Tibial nerve (tissue), 4 donors: ENCODE measurements at regions not wholly inside any gene's neighbourhood (a gene's known extent, or its start where the extent isn't known, plus 50 kb on each side); places are given as distances from the start of the nearest gene placed in this dataset.

ENCODE experiments used
- DNase-seq, 2 donors: peaks; one replicate each; pipeline ENCODE4 v3.0.0-alpha.2; 2019; ENCODE audit warnings: low spot score in 2 of 2
- H3K27ac ChIP-seq, 4 donors: fragments of 200-600 bp; sonication (generic) in 3 of 4; one replicate each; pipeline ENCODE4 v1.5.1; 2017 to 2019; ENCODE audit warnings: mild to moderate bottlenecking in 1 of 4
- H3K27me3 ChIP-seq, 2 donors: fragments of 200-600 bp; sonication (generic) in 1 of 2; one replicate each; pipeline versions ENCODE4 v1.5.1 to v1.6.0; 2017 to 2019
- H3K36me3 ChIP-seq, 3 donors: fragments of 200-600 bp; sonication (generic); one replicate each; pipeline ENCODE4 v1.5.1; 2018 to 2019
- H3K4me1 ChIP-seq, 4 donors: fragments of 200-600 bp; sonication (generic) in 3 of 4; one replicate each; pipeline ENCODE4 v1.5.1; 2017 to 2019
- H3K4me3 ChIP-seq, 4 donors: fragments of 200-600 bp; sonication (generic) in 3 of 4; one replicate each; pipeline ENCODE4 v1.5.1; 2017 to 2019; ENCODE audit warnings: mild to moderate bottlenecking in 1 of 4, moderate library complexity in 1 of 4
- H3K9me3 ChIP-seq, 4 donors: fragments of 200-600 bp; sonication (generic) in 3 of 4; one replicate each; pipeline ENCODE4 v1.5.1; 2017 to 2019
- CTCF ChIP-seq, 5 experiments: fragments of 200-600 bp in 3 of 5; fragments of 450-650 bp in 2 of 5; sonication (generic) in 3 of 5; IDR thresholded peaks; one replicate each; pipeline ENCODE4 v1.5.1; 2016 to 2019; ENCODE audit warnings: antibody characterized with exemption in 5 of 5, mild to moderate bottlenecking in 3 of 5, moderate library complexity in 2 of 5
- EP300 ChIP-seq, 2 donors: sonication (generic); formaldehyde crosslinking; IDR thresholded peaks; one replicate each; pipeline ENCODE4 v1.6.1; 2017; ENCODE audit warnings: antibody characterized with exemption in 2 of 2, mild to moderate bottlenecking in 1 of 2
- POLR2A ChIP-seq, 2 donors: fragments of 450-650 bp; IDR thresholded peaks; one replicate each; pipeline ENCODE4 v1.6.1; 2017; ENCODE audit warnings: antibody characterized with exemption in 2 of 2, mild to moderate bottlenecking in 2 of 2, moderate library complexity in 2 of 2
- WGBS, 2 donors: methylation state at CpG; one replicate each; pipeline ENCODE4 v1.1.5; 2018; 5-methylcytosine and 5-hydroxymethylcytosine counted together

- TF ChIP-seq EP300 (IDR thresholded peaks at IDR 0.05) (no peak), POLR2A (IDR thresholded peaks at IDR 0.05) (no peak), CTCF (IDR thresholded peaks at IDR 0.05) (no peak)
- Histone ChIP-seq H3K9me3 (no peaks in the 10 kb centered on the region), H3K27ac (no peak overlapping the region), H3K36me3 (no peaks in the 10 kb centered on the region), H3K27me3 (peaks cover 0 to 41% of the 10 kb centered on the region in 2 donors), H3K4me1 (no peaks in the 10 kb centered on the region), H3K4me3 (no peak overlapping the region)
- 34 to 39% methylated on average over 23 to 29 of the region's 30 CpGs for WGBS, 2 donors
- DNase-seq: no peak
Measured at GRCh38 chr6:40754461-40755045, 167.4 kb upstream of the LRFN2 start.

GRCh38 chr6:40753675-40754448 lies 166.7 kb upstream of the LRFN2 start:
- WGBS, 2 donors: 50 to 56% methylated on average over 3 of the region's 3 CpGs
- Histone ChIP-seq H3K9me3 (no peaks in the 10 kb centered on the region), H3K27ac (no peak overlapping the region), H3K4me3 (no peak overlapping the region), H3K4me1 (no peaks in the 10 kb centered on the region), H3K27me3 (peaks cover 0 to 41% of the 10 kb centered on the region in 2 donors), H3K36me3 (no peaks in the 10 kb centered on the region)
- TF ChIP-seq EP300 (IDR thresholded peaks at IDR 0.05) (no peak), POLR2A (IDR thresholded peaks at IDR 0.05) (no peak), CTCF (IDR thresholded peaks at IDR 0.05) (no peak)
- no peak for DNase-seq

- DNase-seq: no peak
- no peaks in the 10 kb centered on the region for H3K9me3 ChIP-seq
- H3K27ac ChIP-seq: no peak overlapping the region
- H3K27me3 ChIP-seq: peaks cover 0 to 35% of the 10 kb centered on the region in 2 donors
- no peaks in the 10 kb centered on the region for H3K36me3 ChIP-seq
- no peaks in the 10 kb centered on the region for H3K4me1 ChIP-seq
- no peak overlapping the region for H3K4me3 ChIP-seq
- WGBS, 2 donors: 78 to 83% methylated on average over 3 of the region's 3 CpGs
- TF ChIP-seq CTCF (IDR thresholded peaks at IDR 0.05): no peak
- TF ChIP-seq POLR2A (IDR thresholded peaks at IDR 0.05): no peak
- no peak for TF ChIP-seq EP300 (IDR thresholded peaks at IDR 0.05)
Measured at GRCh38 chr6:40753048-40753447, 165.9 kb upstream of the LRFN2 start.

GRCh38 chr6:40744835-40745234 lies 157.7 kb upstream of the LRFN2 start:
- Histone ChIP-seq H3K4me1 (no peaks in the 10 kb centered on the region), H3K27ac (no peak overlapping the region), H3K27me3 (no peaks in the 10 kb centered on the region), H3K9me3 (no peaks in the 10 kb centered on the region), H3K4me3 (no peak overlapping the region), H3K36me3 (no peaks in the 10 kb centered on the region)
- WGBS, 2 donors: 57% methylated on average over 4 of the region's 4 CpGs
- TF ChIP-seq POLR2A (IDR thresholded peaks at IDR 0.05) (no peak), CTCF (IDR thresholded peaks at IDR 0.05) (no peak), EP300 (IDR thresholded peaks at IDR 0.05) (no peak)
- no peak for DNase-seq

GRCh38 chr6:40743690-40744446 lies 156.7 kb upstream of the LRFN2 start:
- peaks cover 0 to under 1% (median 0%) of the 10 kb centered on the region in 4 donors for H3K4me1 ChIP-seq
- H3K27ac ChIP-seq: no peak overlapping the region
- no peaks in the 10 kb centered on the region for H3K9me3 ChIP-seq
- no peak overlapping the region for H3K4me3 ChIP-seq
- no peak for TF ChIP-seq POLR2A (IDR thresholded peaks at IDR 0.05)
- no peak for TF ChIP-seq EP300 (IDR thresholded peaks at IDR 0.05)
- TF ChIP-seq CTCF (IDR thresholded peaks at IDR 0.05): no peak
- no peaks in the 10 kb centered on the region for H3K27me3 ChIP-seq
- 85% methylated on average over 17 of the region's 17 CpGs for WGBS, 2 donors
- DNase-seq: no peak
- no peaks in the 10 kb centered on the region for H3K36me3 ChIP-seq
